G401 (cell line): ENCODE measurements at regions not wholly inside any gene's neighbourhood (a gene's known extent, or its start where the extent isn't known, plus 50 kb on each side); places are given as distances from the start of the nearest gene placed in this dataset.
A peak's percentile ranks its signal among the peaks of the same experiment; 100 is the strongest.

ENCODE experiments used
- DNase-seq: peaks from one replicate; pipeline ENCODE4 v3.0.0-alpha.2; 2015; ENCODE audit warnings: low spot score
- in situ Hi-C: cut with HindIII; loops from 2 replicates; pipeline ENCODE4 v1.10.0; 2016; ENCODE audit warnings: low sequenced_read_pairs, mixed read lengths

- DNase-seq: peak; percentile 50
- in situ Hi-C loops: no loop called here
Measured at GRCh38 chr2:64766841-64767669, 113.3 kb upstream of the SERTAD2 start.

GRCh38 chr2:64767670-64768468, 114.2 kb upstream of the SERTAD2 start:
- peak; percentile 95 for DNase-seq

GRCh38 chr2:64768491-64769005, 114.8 kb upstream of the SERTAD2 start:
- in situ Hi-C loops: no loop called here
- no peak for DNase-seq

More at GRCh38 chr2:64767670-64768468, 114.2 kb upstream of the SERTAD2 start:
- in situ Hi-C loops: no loop called here

GRCh38 chr2:64769392-64770044, 115.8 kb upstream of the SERTAD2 start:
- DNase-seq: no peak
- in situ Hi-C loops: no loop called here

- in situ Hi-C loops: no loop called here
Measured at GRCh38 chr2:64770137-64770780, 116.5 kb upstream of the SERTAD2 start.

GRCh38 chr2:64770781-64771334, 117.1 kb upstream of the SERTAD2 start:
- in situ Hi-C loops: no loop called here
- DNase-seq: peak; percentile 11

More at GRCh38 chr2:64770137-64770780, 116.5 kb upstream of the SERTAD2 start:
- DNase-seq: no peak

- in situ Hi-C loops: no loop called here
- DNase-seq: no peak
Measured at GRCh38 chr2:64771737-64772136, 118.0 kb upstream of the SERTAD2 start.

- DNase-seq: no peak
Measured at GRCh38 chr2:64773461-64774118, 119.9 kb upstream of the SERTAD2 start.

GRCh38 chr2:64777841-64778240, 124.1 kb upstream of the SERTAD2 start:
- no peak for DNase-seq
- in situ Hi-C loops: no loop called here

More at GRCh38 chr2:64773461-64774118, 119.9 kb upstream of the SERTAD2 start:
- in situ Hi-C loops: no loop called here

- in situ Hi-C loops: no loop called here
- DNase-seq: no peak
Measured at GRCh38 chr2:64779117-64779690, 125.5 kb upstream of the SERTAD2 start.

GRCh38 chr2:64780041-64780440, 126.3 kb upstream of the SERTAD2 start:
- in situ Hi-C loops: no loop called here
- no peak for DNase-seq

GRCh38 chr2:64781711-64782390, 128.1 kb upstream of the SERTAD2 start:
- DNase-seq: no peak
- in situ Hi-C loops: no loop called here

- in situ Hi-C loops: no loop called here
- DNase-seq: no peak
Measured at GRCh38 chr2:64784168-64785061, 130.7 kb upstream of the SERTAD2 start.

- DNase-seq: no peak
- in situ Hi-C loops: no loop called here
Measured at GRCh38 chr2:64785245-64785644, 131.5 kb upstream of the SERTAD2 start.

GRCh38 chr2:64786343-64787018, 132.8 kb upstream of the SERTAD2 start:
- no peak for DNase-seq
- in situ Hi-C loops: no loop called here

- DNase-seq: no peak
- in situ Hi-C loops: no loop called here
Measured at GRCh38 chr2:64787019-64787365, 133.3 kb upstream of the SERTAD2 start.
